ENCODE measurements at regions not wholly inside any gene's neighbourhood (a gene's known extent, or its start where the extent isn't known, plus 50 kb on each side); places are given as distances from the start of the nearest gene placed in this dataset.
A peak's percentile ranks its signal among the peaks of the same experiment; 100 is the strongest.

GRCh38 chr11:112661146-112661545, 300.1 kb upstream of the NCAM1 start:
- WGBS, 2 donors (ENCODE audit: extremely low coverage in 2 of 2, insufficient read length in 2 of 2, insufficient replicate concordance in 1 of 2), result no CpG with 5 or more reads among the region's 1 CpG
- Histone ChIP-seq H3K18ac (ENCODE audit: low read length) (no peak overlapping the region), H3K4me2 (ENCODE audit: insufficient read depth, low read length, poor library complexity, severe bottlenecking) (no peak overlapping the region), H3K4me3 (ENCODE audit: low read length in 2 of 2) (no peak overlapping the region), H4K8ac (ENCODE audit: low read depth, low read length) (no peak overlapping the region), H2BK15ac (ENCODE audit: low read length) (no peak overlapping the region), H3K79me1 (ENCODE audit: low read depth, low read length) (no peaks in the 10 kb centered on the region), H3K14ac (ENCODE audit: low read length) (no peak overlapping the region), H3K23ac (ENCODE audit: low read depth, low read length, poor library complexity) (no peak overlapping the region), H4K91ac (ENCODE audit: low read depth, low read length, poor library complexity) (no peak overlapping the region), H3K27ac (replicated peaks; ENCODE audit: low read length) (no peak overlapping the region), H3K9me3 (replicated peaks in 1 of 2; ENCODE audit: control insufficient read depth in 2 of 2, insufficient read depth in 1 of 2, low read depth in 1 of 2, low read length in 2 of 2) (no peaks in the 10 kb centered on the region), H2BK12ac (ENCODE audit: low read length) (no peak overlapping the region), H3K27me3 (ENCODE audit: control insufficient read depth in 3 of 3, insufficient read depth in 3 of 3, low read depth in 1 of 3, low read length in 3 of 3) (no peaks in the 10 kb centered on the region), H2BK5ac (ENCODE audit: low read length) (no peak overlapping the region), H2AK5ac (ENCODE audit: low read depth, low read length) (no peak overlapping the region), H3K4me1 (ENCODE audit: control insufficient read depth in 2 of 2, insufficient read depth in 1 of 2, low read depth in 1 of 2, low read length in 2 of 2) (peaks cover 0 to 6% of the 10 kb centered on the region in 2 donors), H2AFZ (ENCODE audit: low read length) (no peak overlapping the region), H3K36me3 (replicated peaks in 1 of 2; ENCODE audit: control insufficient read depth in 2 of 2, insufficient read depth in 2 of 2, low read length in 2 of 2) (no peaks in the 10 kb centered on the region), H3K9ac (ENCODE audit: low read depth, low read length, poor library complexity) (no peak overlapping the region), H2BK120ac (ENCODE audit: low read depth, low read length) (no peak overlapping the region), H3K4ac (ENCODE audit: low read length) (no peak overlapping the region)
- no peak for DNase-seq (ENCODE audit: low spot score)

GRCh38 chr11:112661571-112661970, 299.6 kb upstream of the NCAM1 start:
- H4K8ac ChIP-seq (ENCODE audit: low read depth, low read length), result no peak overlapping the region
- H3K14ac ChIP-seq (ENCODE audit: low read length), result no peak overlapping the region
- no peak overlapping the region for H2BK12ac ChIP-seq (ENCODE audit: low read length)
- no peak overlapping the region for H3K4me2 ChIP-seq (ENCODE audit: insufficient read depth, low read length, poor library complexity, severe bottlenecking)
- no peak overlapping the region for H3K4me3 ChIP-seq (ENCODE audit: low read length in 2 of 2)
- H2BK15ac ChIP-seq (ENCODE audit: low read length), result no peak overlapping the region
- no peak overlapping the region for H4K91ac ChIP-seq (ENCODE audit: low read depth, low read length, poor library complexity)
- H3K27me3 ChIP-seq (ENCODE audit: control insufficient read depth in 3 of 3, insufficient read depth in 3 of 3, low read depth in 1 of 3, low read length in 3 of 3), result no peaks in the 10 kb centered on the region
- no peaks in the 10 kb centered on the region for H3K79me1 ChIP-seq (ENCODE audit: low read depth, low read length)
- no CpG with 5 or more reads among the region's 4 CpGs for WGBS, 2 donors (ENCODE audit: extremely low coverage in 2 of 2, insufficient read length in 2 of 2, insufficient replicate concordance in 1 of 2)
- no peak overlapping the region for H3K18ac ChIP-seq (ENCODE audit: low read length)
- peak; percentile 11 for DNase-seq (ENCODE audit: low spot score)
- H2AFZ ChIP-seq (ENCODE audit: low read length), result no peak overlapping the region
- H3K36me3 ChIP-seq (replicated peaks in 1 of 2; ENCODE audit: control insufficient read depth in 2 of 2, insufficient read depth in 2 of 2, low read length in 2 of 2), result no peaks in the 10 kb centered on the region
- H3K27ac ChIP-seq (replicated peaks; ENCODE audit: low read length), result no peak overlapping the region
- H3K9ac ChIP-seq (ENCODE audit: low read depth, low read length, poor library complexity), result no peak overlapping the region
- peaks cover 0 to 6% of the 10 kb centered on the region in 2 donors for H3K4me1 ChIP-seq (ENCODE audit: control insufficient read depth in 2 of 2, insufficient read depth in 1 of 2, low read depth in 1 of 2, low read length in 2 of 2)
- no peaks in the 10 kb centered on the region for H3K9me3 ChIP-seq (replicated peaks in 1 of 2; ENCODE audit: control insufficient read depth in 2 of 2, insufficient read depth in 1 of 2, low read depth in 1 of 2, low read length in 2 of 2)
- no peak overlapping the region for H2AK5ac ChIP-seq (ENCODE audit: low read depth, low read length)
- H3K23ac ChIP-seq (ENCODE audit: low read depth, low read length, poor library complexity), result no peak overlapping the region
- no peak overlapping the region for H3K4ac ChIP-seq (ENCODE audit: low read length)
- no peak overlapping the region for H2BK120ac ChIP-seq (ENCODE audit: low read depth, low read length)
- no peak overlapping the region for H2BK5ac ChIP-seq (ENCODE audit: low read length)

GRCh38 chr11:112662554-112662953, 298.7 kb upstream of the NCAM1 start:
- Histone ChIP-seq H3K36me3 (replicated peaks in 1 of 2; ENCODE audit: control insufficient read depth in 2 of 2, insufficient read depth in 2 of 2, low read length in 2 of 2) (no peaks in the 10 kb centered on the region), H3K79me1 (ENCODE audit: low read depth, low read length) (no peaks in the 10 kb centered on the region), H2AFZ (ENCODE audit: low read length) (no peak overlapping the region), H3K18ac (ENCODE audit: low read length) (no peak overlapping the region), H3K4ac (ENCODE audit: low read length) (no peak overlapping the region), H3K4me3 (ENCODE audit: low read length in 2 of 2) (no peak overlapping the region), H3K4me2 (ENCODE audit: insufficient read depth, low read length, poor library complexity, severe bottlenecking) (no peak overlapping the region), H3K14ac (ENCODE audit: low read length) (no peak overlapping the region), H3K9me3 (replicated peaks in 1 of 2; ENCODE audit: control insufficient read depth in 2 of 2, insufficient read depth in 1 of 2, low read depth in 1 of 2, low read length in 2 of 2) (no peaks in the 10 kb centered on the region), H2BK15ac (ENCODE audit: low read length) (no peak overlapping the region), H3K9ac (ENCODE audit: low read depth, low read length, poor library complexity) (no peak overlapping the region), H3K23ac (ENCODE audit: low read depth, low read length, poor library complexity) (no peak overlapping the region), H3K4me1 (ENCODE audit: control insufficient read depth in 2 of 2, insufficient read depth in 1 of 2, low read depth in 1 of 2, low read length in 2 of 2) (peaks cover 0 to 6% of the 10 kb centered on the region in 2 donors), H4K91ac (ENCODE audit: low read depth, low read length, poor library complexity) (no peak overlapping the region), H3K27me3 (ENCODE audit: control insufficient read depth in 3 of 3, insufficient read depth in 3 of 3, low read depth in 1 of 3, low read length in 3 of 3) (no peaks in the 10 kb centered on the region), H3K27ac (replicated peaks; ENCODE audit: low read length) (no peak overlapping the region), H2AK5ac (ENCODE audit: low read depth, low read length) (no peak overlapping the region), H2BK120ac (ENCODE audit: low read depth, low read length) (no peak overlapping the region), H4K8ac (ENCODE audit: low read depth, low read length) (no peak overlapping the region), H2BK5ac (ENCODE audit: low read length) (no peak overlapping the region), H2BK12ac (ENCODE audit: low read length) (no peak overlapping the region)
- DNase-seq (ENCODE audit: low spot score), result no peak
- WGBS, 2 donors (ENCODE audit: extremely low coverage in 2 of 2, insufficient read length in 2 of 2, insufficient replicate concordance in 1 of 2), result no CpG with 5 or more reads among the region's 2 CpGs

- H4K91ac ChIP-seq (ENCODE audit: low read depth, low read length, poor library complexity), result no peak overlapping the region
- no peak overlapping the region for H2BK15ac ChIP-seq (ENCODE audit: low read length)
- H3K4me3 ChIP-seq (ENCODE audit: low read length in 2 of 2), result no peak overlapping the region
- no peak overlapping the region for H2BK12ac ChIP-seq (ENCODE audit: low read length)
- DNase-seq (ENCODE audit: low spot score), result no peak
- no peak overlapping the region for H3K27ac ChIP-seq (replicated peaks; ENCODE audit: low read length)
- H3K27me3 ChIP-seq (ENCODE audit: control insufficient read depth in 3 of 3, insufficient read depth in 3 of 3, low read depth in 1 of 3, low read length in 3 of 3), result no peaks in the 10 kb centered on the region
- H3K23ac ChIP-seq (ENCODE audit: low read depth, low read length, poor library complexity), result no peak overlapping the region
- no peak overlapping the region for H2AFZ ChIP-seq (ENCODE audit: low read length)
- no peak overlapping the region for H3K4ac ChIP-seq (ENCODE audit: low read length)
- WGBS, 2 donors (ENCODE audit: extremely low coverage in 2 of 2, insufficient read length in 2 of 2, insufficient replicate concordance in 1 of 2), result no CpG with 5 or more reads among the region's 4 CpGs
- H4K8ac ChIP-seq (ENCODE audit: low read depth, low read length), result no peak overlapping the region
- H3K9ac ChIP-seq (ENCODE audit: low read depth, low read length, poor library complexity), result no peak overlapping the region
- H3K4me1 ChIP-seq (ENCODE audit: control insufficient read depth in 2 of 2, insufficient read depth in 1 of 2, low read depth in 1 of 2, low read length in 2 of 2), result peaks cover 0 to 6% of the 10 kb centered on the region in 2 donors
- H2BK120ac ChIP-seq (ENCODE audit: low read depth, low read length), result no peak overlapping the region
- no peaks in the 10 kb centered on the region for H3K36me3 ChIP-seq (replicated peaks in 1 of 2; ENCODE audit: control insufficient read depth in 2 of 2, insufficient read depth in 2 of 2, low read length in 2 of 2)
- H2BK5ac ChIP-seq (ENCODE audit: low read length), result no peak overlapping the region
- H3K9me3 ChIP-seq (replicated peaks in 1 of 2; ENCODE audit: control insufficient read depth in 2 of 2, insufficient read depth in 1 of 2, low read depth in 1 of 2, low read length in 2 of 2), result no peaks in the 10 kb centered on the region
- no peaks in the 10 kb centered on the region for H3K79me1 ChIP-seq (ENCODE audit: low read depth, low read length)
- H3K18ac ChIP-seq (ENCODE audit: low read length), result no peak overlapping the region
- no peak overlapping the region for H3K14ac ChIP-seq (ENCODE audit: low read length)
- H3K4me2 ChIP-seq (ENCODE audit: insufficient read depth, low read length, poor library complexity, severe bottlenecking), result no peak overlapping the region
- H2AK5ac ChIP-seq (ENCODE audit: low read depth, low read length), result no peak overlapping the region
Observed at GRCh38 chr11:112663947-112664634, 297.1 kb upstream of the NCAM1 start.

Data from neuronal stem cell (in vitro differentiated cells).